Activated CD4-positive, alpha-beta T cell treated with anti-CD3 and anti-CD28 coated beads for 24 hours (primary cell): ENCODE measurements at regions not wholly inside any gene's neighbourhood (a gene's known extent, or its start where the extent isn't known, plus 50 kb on each side); places are given as distances from the start of the nearest gene placed in this dataset.

Experiments used
- DNase-seq, 2 donors: peaks; one replicate each; pipeline ENCODE4 v3.0.0-alpha.2; 2020; ENCODE audit warnings: low read depth in 2 of 2

GRCh38 chr20:52779125-52779524, 193.0 kb upstream of the TSHZ2 start:
- DNase-seq, result no peak

GRCh38 chr20:52777171-52777570, 195.0 kb upstream of the TSHZ2 start:
- DNase-seq, result no peak

- no peak for DNase-seq
These were observed 196.4 kb upstream of the TSHZ2 start for GRCh38 chr20:52775786-52776185.

- DNase-seq, result no peak
These were observed 203.5 kb upstream of the TSHZ2 start for GRCh38 chr20:52768694-52769093.

GRCh38 chr20:52766645-52767435, 205.3 kb upstream of the TSHZ2 start:
- no peak for DNase-seq

- no peak for DNase-seq
These were observed 208.8 kb upstream of the TSHZ2 start for GRCh38 chr20:52763321-52763853.

- DNase-seq, result no peak
These were observed 210.3 kb upstream of the TSHZ2 start for GRCh38 chr20:52761867-52762266.

GRCh38 chr20:52760791-52761190, 211.4 kb upstream of the TSHZ2 start:
- no peak for DNase-seq

GRCh38 chr20:52757411-52757810, 214.7 kb upstream of the TSHZ2 start:
- no peak for DNase-seq

GRCh38 chr20:52755744-52756143, 216.4 kb upstream of the TSHZ2 start:
- no peak for DNase-seq

GRCh38 chr20:52754366-52754765, 217.8 kb upstream of the TSHZ2 start:
- no peak for DNase-seq

GRCh38 chr20:52752023-52752422, 220.1 kb upstream of the TSHZ2 start:
- DNase-seq, result no peak

- DNase-seq, result no peak
These were observed 220.6 kb upstream of the TSHZ2 start for GRCh38 chr20:52751571-52751970.

- no peak for DNase-seq
These were observed 222.2 kb upstream of the TSHZ2 start for GRCh38 chr20:52749938-52750337.

- DNase-seq, result no peak
These were observed 223.2 kb upstream of the TSHZ2 start for GRCh38 chr20:52748990-52749389.

GRCh38 chr20:52748285-52748932, 223.7 kb upstream of the TSHZ2 start:
- DNase-seq, result no peak

- DNase-seq, result no peak
These were observed 224.3 kb upstream of the TSHZ2 start for GRCh38 chr20:52747845-52748284.

GRCh38 chr20:52746770-52747169, 225.4 kb upstream of the TSHZ2 start:
- DNase-seq, result no peak

GRCh38 chr20:52746190-52746589, 226.0 kb upstream of the TSHZ2 start:
- no peak for DNase-seq

GRCh38 chr20:52744441-52744840, 227.7 kb upstream of the TSHZ2 start:
- DNase-seq, result no peak

- DNase-seq, result no peak
These were observed 234.1 kb upstream of the TSHZ2 start for GRCh38 chr20:52738081-52738480.

- DNase-seq, result no peak
These were observed 235.7 kb upstream of the TSHZ2 start for GRCh38 chr20:52736507-52736906.

- no peak for DNase-seq
These were observed 241.1 kb upstream of the TSHZ2 start for GRCh38 chr20:52731093-52731492.
